Right atrium auricular region (tissue), 2 donors: ENCODE measurements at regions not wholly inside any gene's neighbourhood (a gene's known extent, or its start where the extent isn't known, plus 50 kb on each side); places are given as distances from the start of the nearest gene placed in this dataset.

Experiments
- DNase-seq: peaks from one replicate; pipeline ENCODE4 v3.0.0-alpha.2; 2019; ENCODE audit warnings: low spot score
- H3K27ac ChIP-seq, 2 donors: fragments of 200-600 bp; sonication (generic); 1 replicate in 1 of 2; 2 replicates in 1 of 2; pipeline ENCODE4 v1.5.1; 2016 to 2019
- H3K27me3 ChIP-seq, 2 donors: fragments of 200-600 bp; sonication (generic); one replicate each; pipeline versions ENCODE4 v1.5.1 to v1.6.0; 2017 to 2019
- H3K36me3 ChIP-seq: fragments of 200-600 bp; sonication (generic); one replicate; pipeline ENCODE4 v1.5.1; 2016
- H3K4me1 ChIP-seq, 2 donors: fragments of 200-600 bp; sonication (generic); one replicate each; pipeline versions ENCODE4 v1.5.1 to v1.6.0; 2017 to 2019
- H3K4me3 ChIP-seq, 2 donors: fragments of 200-600 bp; sonication (generic); 1 replicate in 1 of 2; 2 replicates in 1 of 2; pipeline ENCODE4 v1.5.1; 2017 to 2019; ENCODE audit warnings: mild to moderate bottlenecking in 1 of 2, moderate library complexity in 1 of 2
- H3K9me3 ChIP-seq, 2 donors: fragments of 200-600 bp; sonication (generic); one replicate each; pipeline ENCODE4 v1.5.1; 2019
- CTCF ChIP-seq, 2 donors: fragments of 200-600 bp; sonication (generic); IDR thresholded peaks; one replicate each; pipeline ENCODE4 v1.5.1; 2019; ENCODE audit warnings: antibody characterized with exemption in 2 of 2

GRCh38 chr9:115604831-115605483 lies 487.0 kb upstream of the TNC start:
- H3K27me3 ChIP-seq = no peaks in the 10 kb centered on the region
- H3K4me3 ChIP-seq = no peak overlapping the region
- no peaks in the 10 kb centered on the region for H3K4me1 ChIP-seq
- H3K36me3 ChIP-seq = no peaks in the 10 kb centered on the region
- H3K27ac ChIP-seq = no peak overlapping the region
- DNase-seq = no peak
- no peaks in the 10 kb centered on the region for H3K9me3 ChIP-seq
- TF ChIP-seq CTCF (IDR thresholded peaks at IDR 0.05) = no peak

DNA sequence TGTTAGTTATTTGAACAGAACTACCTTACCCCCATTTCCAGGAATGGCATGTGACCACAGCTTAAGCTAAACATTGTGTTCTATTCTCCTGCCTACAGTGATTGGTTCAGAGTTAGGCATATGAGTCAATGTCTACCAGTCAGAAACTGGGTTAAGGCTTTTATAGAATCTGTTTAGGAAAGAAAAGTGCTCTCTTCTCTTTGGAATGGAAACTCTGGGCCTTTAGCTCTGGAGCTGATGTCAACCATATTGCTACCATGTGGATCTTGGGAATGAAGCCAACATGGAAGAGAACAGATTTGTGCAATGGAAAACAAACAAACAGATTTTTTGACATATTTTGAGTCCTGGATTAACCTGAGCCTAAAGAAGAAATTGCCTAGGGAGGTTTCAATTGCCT lies 488.9 kb upstream of the TNC start:
- DNase-seq = no peak
- Histone ChIP-seq H3K9me3 (no peaks in the 10 kb centered on the region), H3K27me3 (no peaks in the 10 kb centered on the region), H3K4me3 (no peak overlapping the region), H3K27ac (no peak overlapping the region), H3K36me3 (no peaks in the 10 kb centered on the region), H3K4me1 (no peaks in the 10 kb centered on the region)
- TF ChIP-seq CTCF (IDR thresholded peaks at IDR 0.05) = no peak

DNA sequence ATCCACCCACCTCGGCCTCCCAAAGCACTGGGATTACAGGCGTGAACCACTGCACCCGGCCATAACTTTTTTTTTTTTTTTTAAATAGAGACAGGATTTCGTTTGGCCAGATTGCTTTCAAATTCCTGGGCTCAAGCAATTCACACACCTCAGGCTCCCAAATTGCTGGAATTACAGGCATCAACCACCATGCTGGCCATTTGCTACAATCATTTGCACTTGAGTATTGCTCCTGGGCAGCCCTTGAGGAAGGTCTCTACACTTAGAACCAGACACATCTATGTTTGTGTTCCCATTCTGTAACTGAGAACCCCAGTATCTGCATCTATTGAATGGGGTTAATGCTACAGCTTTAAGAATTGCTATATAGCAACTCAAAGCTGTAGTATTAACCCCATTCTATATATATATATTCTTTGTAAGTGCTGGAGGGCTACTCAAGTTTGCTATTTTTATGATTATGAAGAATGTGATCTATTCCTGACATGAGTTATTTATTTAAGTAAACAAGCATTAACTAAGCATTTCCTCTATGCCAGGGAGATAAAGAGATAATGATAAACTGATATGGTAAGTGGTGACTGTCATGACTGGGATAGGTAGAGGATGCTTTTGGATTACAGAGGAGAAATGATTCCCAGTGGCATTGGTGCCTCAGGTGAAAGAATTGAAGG lies 496.5 kb upstream of the TNC start:
- Histone ChIP-seq H3K9me3 (no peaks in the 10 kb centered on the region), H3K4me1 (no peaks in the 10 kb centered on the region), H3K4me3 (no peak overlapping the region), H3K27me3 (no peaks in the 10 kb centered on the region), H3K27ac (no peak overlapping the region), H3K36me3 (no peaks in the 10 kb centered on the region)
- TF ChIP-seq CTCF (IDR thresholded peaks at IDR 0.05) = no peak
- DNase-seq = no peak

- Histone ChIP-seq H3K9me3 (no peaks in the 10 kb centered on the region), H3K27me3 (no peaks in the 10 kb centered on the region), H3K36me3 (no peaks in the 10 kb centered on the region), H3K4me1 (no peaks in the 10 kb centered on the region), H3K4me3 (no peak overlapping the region), H3K27ac (no peak overlapping the region)
- TF ChIP-seq CTCF (IDR thresholded peaks at IDR 0.05) = no peak
- DNase-seq = no peak
Measured at GRCh38 chr9:115615000-115615401, 497.0 kb upstream of the TNC start.

DNA sequence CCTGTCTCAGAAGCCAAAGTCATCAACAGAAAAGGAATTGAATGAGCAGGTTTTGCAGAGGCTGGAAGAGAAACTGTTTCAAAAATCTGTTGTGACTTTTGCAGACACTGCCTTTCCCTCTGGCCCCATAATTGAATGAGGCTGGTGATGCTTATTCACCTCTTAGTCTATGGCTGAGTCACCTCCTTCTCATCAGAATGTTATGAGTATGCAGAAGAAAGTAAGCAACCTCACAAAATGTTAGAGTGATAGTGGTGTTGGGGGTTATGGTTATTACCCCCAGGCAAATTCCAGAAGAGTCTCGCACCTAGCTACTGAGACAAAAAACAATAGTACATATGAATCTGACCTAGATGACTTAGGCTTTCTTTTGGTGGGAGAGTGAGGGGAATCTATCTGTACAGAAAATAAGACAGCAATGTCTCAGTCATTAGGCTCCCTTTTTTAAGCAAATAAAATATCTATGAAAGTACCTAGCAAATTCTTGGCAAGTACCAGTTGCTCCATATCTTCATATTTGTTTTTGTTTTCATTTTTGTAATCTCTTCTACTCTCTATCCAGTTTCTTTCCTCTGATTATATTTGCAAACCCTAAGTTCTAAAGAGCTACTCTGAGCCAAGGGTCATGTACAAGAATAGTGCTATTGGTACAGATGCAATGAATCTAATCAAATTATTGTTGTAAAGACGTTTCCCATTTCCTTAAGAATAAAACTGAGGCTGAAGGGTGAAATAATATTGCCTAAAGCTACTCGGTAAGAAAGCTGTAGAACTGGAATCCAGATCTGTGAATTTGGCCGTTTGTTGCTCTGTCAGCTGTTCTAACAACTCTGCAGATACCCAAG lies 498.1 kb upstream of the TNC start:
- H3K27ac ChIP-seq = no peak overlapping the region
- H3K9me3 ChIP-seq = no peaks in the 10 kb centered on the region
- no peak for DNase-seq
- no peaks in the 10 kb centered on the region for H3K27me3 ChIP-seq
- TF ChIP-seq CTCF (IDR thresholded peaks at IDR 0.05) = no peak
- no peak overlapping the region for H3K4me3 ChIP-seq
- H3K36me3 ChIP-seq = no peaks in the 10 kb centered on the region
- no peaks in the 10 kb centered on the region for H3K4me1 ChIP-seq
